GM12873 (cell line): ENCODE measurements at regions not wholly inside any gene's neighbourhood (a gene's known extent, or its start where the extent isn't known, plus 50 kb on each side); places are given as distances from the start of the nearest gene placed in this dataset.

Experiments used
- TF ChIP-seq, protein P1 (sequence below): IDR thresholded peaks from 2 replicates; pipeline ENCODE4 v1.5.1; 2012; ENCODE audit warnings: low read depth, mild to moderate bottlenecking, moderate library complexity, low read length, control low read depth; ENCODE audit not compliant: insufficient read depth; ENCODE audit errors: missing control alignments

DNA sequence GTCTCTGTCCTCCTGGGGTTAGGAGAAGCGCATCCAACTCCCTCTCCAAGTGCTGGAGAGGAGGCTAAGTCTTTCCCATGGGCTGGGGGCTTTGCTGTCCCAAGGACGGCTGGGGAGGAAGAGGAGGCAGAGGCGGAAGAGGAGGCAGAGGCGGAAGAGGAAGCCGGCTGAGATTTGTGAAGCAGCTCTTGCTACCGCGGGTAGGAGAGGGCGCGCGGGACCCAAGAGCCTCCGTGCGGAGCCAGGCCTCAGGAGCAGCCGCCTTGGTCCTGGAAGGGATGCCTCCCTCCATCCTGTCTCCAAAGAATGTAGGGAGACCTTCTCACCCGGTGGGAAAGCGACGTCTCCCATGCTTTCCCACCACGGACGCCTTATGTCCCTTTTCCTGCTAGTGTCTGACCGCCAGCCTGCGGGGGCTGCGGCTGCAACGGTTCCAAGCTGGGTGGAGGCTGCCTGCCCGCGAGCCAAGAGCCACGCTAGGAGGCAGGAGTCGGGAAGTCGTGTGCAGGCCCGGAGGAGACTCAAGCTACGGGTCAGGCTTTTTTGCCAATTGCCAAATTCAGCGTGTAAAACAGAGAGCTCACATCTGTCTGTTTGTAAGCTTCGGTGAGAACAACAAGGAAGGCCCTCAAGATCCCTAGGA lies 320.3 kb downstream of the FAM72C start:
- TF ChIP-seq, protein P1, sequence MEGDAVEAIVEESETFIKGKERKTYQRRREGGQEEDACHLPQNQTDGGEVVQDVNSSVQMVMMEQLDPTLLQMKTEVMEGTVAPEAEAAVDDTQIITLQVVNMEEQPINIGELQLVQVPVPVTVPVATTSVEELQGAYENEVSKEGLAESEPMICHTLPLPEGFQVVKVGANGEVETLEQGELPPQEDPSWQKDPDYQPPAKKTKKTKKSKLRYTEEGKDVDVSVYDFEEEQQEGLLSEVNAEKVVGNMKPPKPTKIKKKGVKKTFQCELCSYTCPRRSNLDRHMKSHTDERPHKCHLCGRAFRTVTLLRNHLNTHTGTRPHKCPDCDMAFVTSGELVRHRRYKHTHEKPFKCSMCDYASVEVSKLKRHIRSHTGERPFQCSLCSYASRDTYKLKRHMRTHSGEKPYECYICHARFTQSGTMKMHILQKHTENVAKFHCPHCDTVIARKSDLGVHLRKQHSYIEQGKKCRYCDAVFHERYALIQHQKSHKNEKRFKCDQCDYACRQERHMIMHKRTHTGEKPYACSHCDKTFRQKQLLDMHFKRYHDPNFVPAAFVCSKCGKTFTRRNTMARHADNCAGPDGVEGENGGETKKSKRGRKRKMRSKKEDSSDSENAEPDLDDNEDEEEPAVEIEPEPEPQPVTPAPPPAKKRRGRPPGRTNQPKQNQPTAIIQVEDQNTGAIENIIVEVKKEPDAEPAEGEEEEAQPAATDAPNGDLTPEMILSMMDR, result no peak

DNA sequence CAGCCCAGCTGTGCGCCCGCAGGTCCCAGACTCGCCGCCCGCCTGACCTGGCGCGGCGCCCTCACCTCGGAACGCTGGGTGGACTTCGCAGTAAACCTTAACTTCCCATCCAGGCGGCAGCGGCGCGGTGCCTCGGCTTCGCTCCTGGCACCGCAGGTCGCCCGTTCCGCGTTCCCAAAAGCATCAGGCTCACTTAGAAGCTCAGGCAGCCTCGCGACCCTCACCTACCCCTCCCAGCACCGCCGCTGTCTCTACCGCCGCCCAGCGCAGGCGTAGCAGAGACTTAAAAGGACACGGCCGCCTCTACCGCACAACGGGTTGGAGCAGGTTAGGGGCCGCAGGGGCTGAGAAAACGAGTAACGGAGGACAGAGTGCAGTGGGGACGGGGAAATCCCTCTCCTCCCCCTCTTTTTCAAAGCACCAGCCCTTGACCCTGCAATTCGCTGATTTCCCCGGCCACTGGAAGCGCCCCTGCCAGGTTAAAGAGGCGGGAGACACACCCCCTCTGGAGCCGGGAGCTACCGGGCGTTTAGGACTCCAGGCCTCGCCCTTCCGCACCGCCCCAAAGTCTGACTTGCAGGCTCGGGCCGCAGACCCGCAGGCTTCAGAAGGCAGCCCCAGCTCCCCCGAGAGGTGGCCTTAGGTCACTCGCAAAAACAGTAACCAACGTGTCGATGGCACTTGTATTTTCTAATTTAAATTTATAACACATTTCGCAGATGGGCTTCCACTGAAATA lies 328.5 kb downstream of the FAM72C start:
- TF ChIP-seq, protein P1, result no peak

DNA sequence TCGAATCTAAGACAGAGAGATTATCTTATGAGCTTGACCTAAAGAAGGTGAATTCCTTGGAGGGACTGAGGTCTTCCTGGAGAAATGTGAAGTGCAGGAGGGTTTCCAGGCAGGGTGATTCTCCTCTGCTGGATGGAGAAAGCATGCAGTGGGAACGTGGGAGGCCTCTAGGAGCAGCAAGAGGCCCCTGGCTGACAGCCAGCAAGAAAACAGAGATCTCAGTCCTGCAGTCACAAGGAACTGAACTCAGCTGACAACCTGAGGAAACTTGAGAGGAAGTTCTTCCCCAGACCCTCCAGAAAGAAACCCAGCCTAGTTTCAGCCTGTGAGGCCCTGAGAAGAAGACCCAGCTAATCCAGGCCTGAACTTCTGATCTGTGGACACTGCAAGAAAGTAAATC lies 345.9 kb downstream of the FAM72C start:
- TF ChIP-seq, protein P1, result no peak

DNA sequence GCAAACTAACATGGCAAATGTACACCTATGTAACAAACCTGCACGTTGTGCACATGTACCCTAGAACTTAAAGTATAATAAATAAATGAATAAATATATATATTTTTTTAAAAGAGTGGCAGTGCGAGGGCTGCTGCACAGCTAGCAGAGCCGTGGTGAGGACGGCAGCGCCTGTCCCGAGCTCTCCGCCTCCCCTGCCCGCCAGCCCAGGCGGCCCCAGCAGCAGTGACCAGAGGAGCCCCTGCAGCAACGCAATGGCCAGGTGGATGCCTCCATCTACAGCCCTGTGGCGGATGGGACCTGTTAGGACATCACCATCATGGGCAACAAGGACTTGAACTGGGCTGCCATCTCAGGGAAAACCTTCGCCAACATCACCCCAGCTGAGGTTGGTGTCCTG lies 351.9 kb downstream of the FAM72C start:
- TF ChIP-seq, protein P1, result no peak

DNA sequence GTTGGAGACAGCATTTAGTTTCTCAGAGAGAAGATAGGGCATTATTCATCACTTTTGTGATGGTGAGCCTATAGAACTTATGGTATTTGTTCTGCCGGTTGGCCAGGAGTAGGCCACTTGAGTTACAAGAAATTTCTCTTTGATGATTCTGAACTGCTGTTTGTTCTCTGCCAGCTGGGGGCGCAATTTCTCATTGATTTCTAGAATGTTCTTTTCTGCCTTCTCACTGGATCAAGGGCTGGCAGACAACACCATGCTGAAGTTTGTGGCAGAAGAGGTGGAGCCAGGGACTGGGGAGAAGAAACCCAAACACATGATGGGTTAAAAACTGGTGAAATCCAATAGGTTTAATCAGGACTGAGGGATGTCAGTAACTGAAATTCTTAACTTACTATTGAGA lies 360.6 kb downstream of the FAM72C start:
- TF ChIP-seq, protein P1, result no peak

DNA sequence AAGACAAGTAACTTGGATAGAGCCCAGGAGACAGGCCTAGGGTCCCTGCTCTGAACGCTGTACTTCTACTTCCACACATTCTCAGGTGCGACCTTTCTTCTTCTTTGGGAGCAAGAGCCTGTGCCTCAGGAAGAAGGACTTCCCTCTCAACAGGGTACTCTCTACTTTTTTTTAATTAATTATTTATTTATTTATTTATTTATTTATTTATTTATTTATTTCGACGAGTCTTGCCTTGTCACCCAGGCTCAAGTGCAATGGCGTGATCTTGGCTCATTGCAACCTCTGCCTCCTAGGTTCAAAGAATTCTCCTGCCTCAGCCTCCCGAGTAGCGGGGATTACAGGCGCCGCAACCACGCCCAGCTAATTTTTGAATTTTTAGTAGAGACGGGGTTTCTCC lies 361.6 kb downstream of the FAM72C start:
- TF ChIP-seq, protein P1, result no peak

DNA sequence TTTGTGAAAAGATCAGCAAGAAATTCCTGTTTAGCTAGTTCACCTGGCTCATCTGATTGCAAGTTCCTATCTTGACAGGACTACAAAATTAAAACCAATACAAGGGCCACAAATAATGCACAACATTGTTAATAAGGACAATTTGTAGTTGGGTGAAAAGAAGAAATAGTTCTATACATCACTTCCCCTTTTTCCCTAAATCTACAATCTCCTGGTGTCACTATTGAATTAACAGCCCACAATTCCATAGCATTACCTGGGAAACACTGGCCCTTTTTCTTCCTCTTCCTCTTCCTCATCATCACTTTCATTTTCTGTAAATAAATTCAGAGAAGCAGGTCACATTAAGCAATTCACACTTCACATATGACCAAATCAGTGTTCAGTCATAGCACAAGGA lies 366.9 kb downstream of the FAM72C start:
- TF ChIP-seq, protein P1, result no peak
